ENCODE measurements at regions not wholly inside any gene's neighbourhood (a gene's known extent, or its start where the extent isn't known, plus 50 kb on each side); places are given as distances from the start of the nearest gene placed in this dataset.
"Not testable (repeated sequence)": the region's sequence is repeated elsewhere in the genome, so short reads cannot be mapped to it uniquely, and the experiment has no call there.

DNA sequence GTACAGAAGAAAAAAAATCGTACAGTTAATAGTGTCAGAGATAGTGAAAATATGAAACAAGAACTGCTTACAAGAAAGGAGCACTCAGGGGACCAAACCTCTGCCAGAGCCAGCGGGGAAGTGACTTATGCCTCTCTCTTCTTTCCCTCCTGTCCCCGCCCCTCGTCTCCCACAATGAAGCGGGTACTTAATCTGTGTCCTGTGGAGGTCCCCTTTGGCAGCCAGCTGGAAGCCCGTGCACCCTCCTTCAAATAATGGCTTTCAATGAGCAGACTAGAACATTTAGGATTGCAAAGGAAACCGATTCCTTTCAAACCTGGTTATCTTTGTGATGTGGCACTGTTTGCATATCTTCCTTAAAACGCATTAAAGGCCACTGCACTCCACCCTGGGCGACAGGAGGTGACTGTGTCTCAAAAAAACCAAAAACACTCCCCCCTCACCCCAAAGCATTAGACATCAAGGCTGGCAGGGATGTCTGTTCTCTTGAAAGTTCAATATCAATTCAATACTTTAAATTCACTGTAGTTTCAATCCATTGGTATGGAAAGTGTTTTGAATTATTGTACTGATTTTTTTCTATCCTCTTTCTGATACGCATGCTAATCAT is 51.7 kb downstream of the PPIAL4C start:
- DNase-seq (ENCODE audit: low read depth in 3 of 3, low spot score in 2 of 3): not testable (repeated sequence)

DNA sequence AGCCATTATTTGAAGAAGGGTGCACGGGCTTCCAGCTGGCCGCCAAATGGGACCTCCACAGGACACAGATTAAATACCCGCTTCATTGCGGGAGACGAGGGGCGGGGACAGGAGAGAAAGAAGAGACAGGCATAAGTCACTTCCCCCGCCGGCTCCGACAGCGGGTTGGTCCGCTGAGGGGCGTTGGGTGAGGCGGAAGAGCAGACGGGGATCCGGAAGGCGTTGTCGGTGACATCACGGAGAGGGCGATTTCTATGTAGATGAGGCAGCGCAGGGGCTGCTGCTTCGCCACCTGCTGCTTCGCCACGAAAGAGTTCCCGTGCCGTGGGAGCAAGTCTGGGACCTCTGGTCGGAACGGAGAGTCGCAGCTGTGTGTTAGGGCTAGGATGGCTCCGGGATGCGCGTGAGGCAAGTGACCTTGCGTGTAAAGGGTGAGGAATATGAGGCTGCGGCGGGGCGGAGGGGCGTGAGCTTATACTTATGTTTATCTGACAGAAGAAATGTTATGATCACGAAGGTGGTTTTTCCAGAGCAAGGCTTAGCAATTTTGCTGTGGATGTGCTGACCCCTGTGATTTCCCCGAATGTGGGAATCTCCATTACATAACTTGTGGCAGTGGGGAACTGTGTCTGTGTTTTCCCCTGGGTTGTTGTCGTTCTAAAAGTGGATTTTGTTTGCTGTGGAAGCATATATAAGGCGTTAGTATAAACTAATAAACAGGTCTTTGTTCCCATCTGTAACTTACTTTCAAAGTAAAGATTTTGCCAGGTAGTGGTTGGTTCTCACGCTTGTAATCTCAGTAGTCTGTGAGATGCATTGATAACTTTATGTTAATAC is 52.9 kb downstream of the PPIAL4C start:
- DNase-seq (ENCODE audit: low read depth in 3 of 3, low spot score in 2 of 3): peak; percentile 47 to 67 (median 61)

DNA sequence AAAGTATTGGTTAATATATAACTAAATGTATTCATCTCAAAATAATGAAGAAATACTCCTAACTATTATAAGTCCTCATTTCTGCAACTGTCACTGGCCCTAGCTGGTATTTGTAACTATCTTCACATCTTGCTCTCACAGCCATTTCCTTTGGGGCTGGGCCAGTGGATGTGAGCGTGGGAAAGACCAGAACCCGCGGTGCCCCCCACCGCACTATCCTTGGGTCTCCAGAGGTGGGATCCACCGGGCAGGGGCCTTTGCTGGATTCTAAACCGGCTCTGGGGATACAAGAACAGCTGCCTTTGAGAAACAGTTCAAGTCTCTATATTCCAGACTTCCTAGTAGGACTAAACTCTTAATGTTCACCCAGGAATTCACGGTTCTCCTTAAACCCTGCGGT is 54.8 kb downstream of the PPIAL4C start:
- DNase-seq (ENCODE audit: low read depth in 3 of 3, low spot score in 2 of 3): not testable (repeated sequence)

DNA sequence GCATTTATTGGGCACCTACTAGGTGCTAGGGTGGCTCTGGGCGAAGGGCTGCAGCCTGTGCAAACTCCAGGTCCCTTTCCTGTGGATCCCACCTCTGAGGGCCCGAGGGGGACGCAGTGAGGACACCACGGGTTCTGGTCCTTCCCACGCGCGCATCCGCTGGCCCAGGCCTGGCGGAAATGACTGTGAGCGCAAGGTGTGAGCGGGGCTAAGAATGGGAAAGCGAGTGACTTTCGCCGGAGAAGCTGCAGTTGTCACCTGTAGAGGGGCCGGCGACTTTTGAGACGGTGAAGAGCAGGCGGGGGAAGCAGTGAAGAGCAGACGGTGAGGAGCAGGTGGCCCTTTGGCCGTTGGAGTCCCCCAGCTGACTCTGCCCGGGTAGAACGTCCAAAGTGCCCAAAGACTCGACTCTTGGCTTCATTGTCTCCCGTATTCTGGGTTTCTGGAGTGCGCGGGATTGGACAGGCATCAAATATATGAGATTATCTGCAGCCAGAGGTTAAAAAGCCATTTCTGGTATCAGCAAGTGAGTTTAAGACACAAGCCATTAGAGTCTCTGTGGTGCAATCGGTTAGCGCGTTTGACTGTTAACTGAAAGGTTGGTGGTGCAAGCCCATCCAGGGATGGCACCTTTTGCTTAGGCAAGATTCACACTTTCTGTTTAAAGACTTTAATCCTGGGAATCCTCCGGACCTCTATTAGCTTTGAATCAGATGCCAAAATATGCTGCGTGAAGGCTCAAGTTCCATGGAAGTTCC is 55.4 kb downstream of the PPIAL4C start:
- DNase-seq (ENCODE audit: low read depth in 3 of 3, low spot score in 2 of 3): not testable (repeated sequence)

DNA sequence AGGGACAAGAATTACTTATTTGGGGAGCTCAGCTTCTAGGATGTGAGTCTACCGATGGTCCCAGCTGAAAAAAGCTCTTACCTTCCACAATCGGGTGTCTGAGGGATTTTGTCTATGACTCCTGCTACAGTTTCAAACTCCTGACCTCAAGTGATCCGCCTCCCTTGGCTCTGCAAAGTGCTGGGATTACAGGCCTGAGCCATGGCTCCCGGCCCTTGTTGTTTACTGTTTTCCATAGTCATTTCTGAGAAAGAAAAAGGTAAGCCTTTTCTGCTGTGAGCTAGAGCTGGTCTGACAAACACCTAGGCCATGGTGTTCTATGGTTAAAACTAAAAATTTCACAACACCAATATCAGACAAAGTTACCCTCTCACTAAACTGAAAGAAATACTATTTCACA is 57.5 kb downstream of the PPIAL4C start:
- DNase-seq (ENCODE audit: low read depth in 3 of 3, low spot score in 2 of 3): not testable (repeated sequence)

DNA sequence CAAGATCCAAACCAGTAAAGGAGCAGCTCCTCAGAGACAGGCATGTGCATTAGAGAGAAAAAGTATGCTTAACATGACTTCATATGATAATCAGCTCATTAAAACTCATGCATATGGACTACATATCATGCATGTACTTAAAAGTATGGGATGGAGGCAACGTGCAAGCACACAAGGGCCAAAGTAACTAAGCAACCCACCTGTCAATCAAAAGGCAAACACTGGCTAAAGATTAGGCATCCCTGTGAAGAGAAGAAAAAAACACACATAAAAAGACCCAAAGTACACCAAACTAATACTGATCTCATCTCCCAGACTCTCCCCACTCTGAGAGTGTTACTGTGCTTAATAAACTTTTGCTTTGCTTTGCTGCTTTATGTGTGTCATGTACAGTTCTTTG is 61.2 kb downstream of the PPIAL4C start:
- DNase-seq (ENCODE audit: low read depth in 3 of 3, low spot score in 2 of 3): not testable (repeated sequence)

DNA sequence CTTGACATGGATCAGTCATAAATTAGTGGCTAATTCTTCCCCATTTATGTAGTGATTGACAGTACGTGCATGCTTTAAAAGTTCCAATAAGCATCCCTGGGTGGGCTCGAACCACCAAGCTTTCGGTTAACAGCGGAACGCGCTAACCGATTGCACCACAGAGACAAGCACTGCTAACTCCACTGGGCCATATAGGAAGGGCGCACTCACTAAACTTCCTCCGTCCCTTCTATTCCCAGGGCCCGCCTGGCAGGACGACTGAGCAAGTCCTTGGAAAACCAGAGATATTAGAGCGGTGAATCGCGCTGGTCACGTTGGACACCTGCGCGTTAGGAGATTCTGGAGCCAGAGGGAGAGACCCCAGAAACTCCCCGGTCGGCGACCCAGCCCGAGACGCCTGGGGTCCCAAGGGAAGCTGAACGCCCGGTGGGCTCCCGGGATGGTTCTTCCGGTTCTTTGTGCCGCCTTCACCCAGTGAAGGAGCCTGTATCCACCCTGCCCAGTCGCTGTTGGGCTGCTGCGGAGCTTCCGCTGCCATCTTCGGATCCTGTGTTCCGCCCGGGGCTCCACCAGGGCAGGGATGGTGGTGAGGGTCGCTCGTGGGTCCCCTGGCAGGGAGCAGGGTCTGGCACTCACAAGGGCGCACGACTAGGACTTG is 62.8 kb downstream of the PPIAL4C start:
- not testable (repeated sequence) for DNase-seq (ENCODE audit: low read depth in 3 of 3, low spot score in 2 of 3)

DNA sequence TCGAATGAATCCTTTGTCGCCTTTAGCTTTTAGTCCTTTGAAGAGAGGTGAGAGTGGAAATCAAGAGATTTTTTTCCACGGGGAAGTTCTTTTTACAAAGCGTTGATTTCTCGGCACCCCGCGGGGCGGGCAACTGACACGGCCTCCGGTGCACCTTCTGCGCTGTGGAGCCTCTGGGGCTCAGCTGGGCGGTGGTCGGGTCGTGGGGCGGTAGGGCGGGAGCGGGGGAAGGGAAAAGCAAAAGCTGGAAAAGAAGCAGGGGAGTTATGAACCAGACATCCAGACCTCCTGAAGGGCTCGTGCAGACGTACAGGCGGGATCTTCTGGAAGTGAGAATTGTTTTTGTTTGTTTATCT is 63.3 kb downstream of the PPIAL4C start:
- not testable (repeated sequence) for DNase-seq (ENCODE audit: low read depth in 3 of 3, low spot score in 2 of 3)

DNA sequence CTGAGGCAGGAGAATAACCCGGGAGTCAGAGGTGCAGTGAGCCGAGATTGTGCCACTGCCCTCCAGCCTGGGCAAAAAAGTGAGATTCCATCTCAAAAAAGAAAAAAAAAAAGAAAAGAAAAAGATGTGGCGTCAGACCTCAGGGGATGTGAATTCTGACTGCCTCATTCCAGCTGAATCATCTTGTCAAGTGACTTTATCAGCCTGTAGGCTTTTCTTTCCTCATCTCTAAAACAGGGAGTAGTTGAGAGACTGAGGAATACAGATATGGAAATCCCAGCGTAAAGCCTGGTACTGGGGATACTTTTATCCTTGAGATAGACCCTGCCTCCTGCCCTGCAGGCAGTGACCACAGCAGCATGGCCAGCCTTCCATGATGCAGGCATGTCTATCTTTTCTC is 74.1 kb downstream of the PPIAL4C start:
- DNase-seq (ENCODE audit: low read depth in 3 of 3, low spot score in 2 of 3): not testable (repeated sequence)

DNA sequence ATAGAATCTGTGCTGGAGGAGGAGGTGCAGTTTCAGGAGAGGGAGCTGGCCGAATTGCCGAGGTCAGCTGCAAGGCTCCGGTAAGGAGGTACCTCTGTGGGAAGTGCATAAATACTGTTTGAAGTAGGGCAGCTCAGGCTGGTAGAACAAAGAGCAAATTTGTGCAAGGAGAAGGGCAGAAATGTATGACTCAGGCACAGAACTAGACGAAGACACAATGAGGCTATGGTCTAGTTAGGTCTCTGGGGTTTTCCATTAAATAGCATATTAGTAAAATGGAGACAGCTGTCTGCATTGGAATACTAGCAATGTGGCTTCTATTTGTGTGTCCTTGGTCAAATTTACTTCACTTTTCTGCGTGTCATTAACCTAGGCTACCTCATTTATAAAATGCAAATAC is 74.5 kb downstream of the PPIAL4C start:
- DNase-seq (ENCODE audit: low read depth in 3 of 3, low spot score in 2 of 3): not testable (repeated sequence)

DNA sequence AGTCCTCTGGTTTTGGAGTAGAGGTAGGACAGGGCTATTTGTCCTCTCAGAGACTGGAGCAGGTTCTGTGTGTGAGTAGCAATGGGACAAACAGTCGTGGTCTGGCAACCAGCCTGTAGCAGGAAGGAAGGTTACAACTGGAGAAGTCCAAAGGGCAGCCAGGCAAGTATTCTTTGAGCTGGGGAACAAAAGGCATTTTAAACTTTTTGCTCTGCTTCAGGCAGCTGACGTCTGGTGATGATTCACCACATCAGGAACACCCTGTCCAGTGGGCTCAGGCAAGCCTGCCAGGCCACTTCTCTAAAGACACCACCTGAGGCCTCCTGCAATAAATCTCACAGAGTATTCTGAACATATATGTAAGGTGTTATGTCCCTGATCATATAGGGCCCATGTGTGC is 81.0 kb downstream of the PPIAL4C start:
- not testable (repeated sequence) for DNase-seq (ENCODE audit: low read depth in 3 of 3, low spot score in 2 of 3)

DNA sequence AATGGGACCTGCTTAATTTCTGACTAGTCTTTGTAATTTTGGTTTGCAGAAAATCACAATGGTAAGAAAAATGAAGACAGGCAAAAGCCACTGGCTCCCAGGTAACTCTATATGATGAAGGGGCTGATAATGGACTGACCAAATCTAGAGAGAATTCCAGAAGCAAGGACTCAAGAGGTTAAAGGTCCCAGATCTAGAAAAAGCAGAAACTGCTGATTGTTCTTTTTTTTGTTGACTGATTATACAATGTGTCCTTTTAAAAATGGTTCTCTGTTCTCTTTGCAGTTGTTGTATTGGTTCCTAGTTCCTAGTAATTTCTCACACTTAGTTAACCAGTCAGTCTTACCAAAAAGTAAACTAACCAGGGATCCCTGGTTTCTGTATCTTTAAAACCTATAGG is 81.4 kb downstream of the PPIAL4C start:
- not testable (repeated sequence) for DNase-seq (ENCODE audit: low read depth in 3 of 3, low spot score in 2 of 3)

DNA sequence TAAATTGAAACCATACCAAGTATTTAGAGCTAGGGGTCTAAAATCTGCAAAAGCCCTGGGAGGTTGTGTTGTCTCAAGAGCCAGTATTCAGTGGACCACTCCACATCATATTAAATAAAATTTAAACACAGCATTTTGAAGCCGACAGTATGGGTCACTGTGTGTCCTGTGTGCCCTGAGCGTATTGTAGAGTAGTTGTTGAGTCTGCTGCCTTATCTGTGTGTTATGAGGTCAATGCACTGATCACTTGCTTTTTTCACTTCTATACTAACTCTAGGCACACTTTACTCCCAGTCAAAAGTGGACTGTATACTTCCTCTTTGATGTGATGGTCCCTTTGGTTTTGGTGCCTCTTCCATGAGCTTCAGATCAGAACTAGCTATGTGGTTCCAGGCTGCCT is 81.9 kb downstream of the PPIAL4C start:
- DNase-seq (ENCODE audit: low read depth in 3 of 3, low spot score in 2 of 3): not testable (repeated sequence)

DNA sequence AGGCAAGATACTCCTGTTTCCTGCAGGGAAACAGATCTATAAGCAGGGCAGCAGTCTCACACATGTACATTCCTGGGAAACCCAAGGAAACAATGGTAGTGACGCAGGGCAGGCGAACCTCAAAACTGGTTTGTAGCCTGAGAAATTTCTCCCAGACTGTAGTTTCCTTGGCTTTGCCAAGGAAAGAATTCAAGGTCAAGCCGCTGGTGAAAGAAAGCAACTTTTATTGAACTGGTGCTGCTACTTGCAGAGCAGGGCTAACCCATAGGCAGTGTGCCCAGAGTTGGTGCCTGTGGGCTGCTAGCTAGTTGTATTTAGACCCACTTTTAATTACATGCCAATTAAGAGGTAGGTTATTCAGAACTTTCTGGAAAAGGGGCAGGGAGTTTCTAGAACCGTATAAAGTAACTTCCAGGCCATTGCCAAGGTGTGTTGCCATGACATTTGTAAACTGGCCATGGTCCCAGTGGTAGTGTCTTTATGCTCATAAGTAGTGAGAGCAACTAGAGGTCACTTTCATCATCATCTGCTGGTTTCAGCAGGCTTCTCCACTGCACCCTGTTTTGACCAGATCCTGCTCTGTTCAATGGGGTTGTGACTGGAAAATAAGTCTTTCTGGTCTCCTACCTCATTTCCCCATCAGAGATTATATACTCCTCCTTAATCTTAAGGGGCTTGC is 89.7 kb downstream of the PPIAL4C start:
- not testable (repeated sequence) for DNase-seq (ENCODE audit: low read depth in 3 of 3, low spot score in 2 of 3)

DNA sequence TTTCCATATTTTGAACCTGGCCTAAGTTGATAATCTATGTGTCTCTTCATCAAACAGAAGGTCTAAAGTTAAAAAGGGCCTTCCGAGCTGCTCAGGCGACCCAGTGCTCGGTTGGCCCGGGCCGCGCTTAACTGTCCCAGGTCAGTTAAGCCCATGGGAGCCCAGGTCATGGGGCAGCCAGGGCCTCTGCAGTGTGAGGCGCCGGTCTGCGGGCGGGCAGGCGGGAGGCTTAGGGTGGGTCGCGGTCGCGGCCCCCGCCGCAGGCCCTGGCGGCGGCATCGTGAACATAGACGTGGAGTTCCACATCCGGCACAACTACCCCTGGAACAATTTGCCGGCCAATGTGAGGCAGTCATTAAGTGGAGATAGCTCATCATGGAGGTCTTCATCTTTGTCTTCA is 91.3 kb downstream of the PPIAL4C start:
- not testable (repeated sequence) for DNase-seq (ENCODE audit: low read depth in 3 of 3, low spot score in 2 of 3)

DNA sequence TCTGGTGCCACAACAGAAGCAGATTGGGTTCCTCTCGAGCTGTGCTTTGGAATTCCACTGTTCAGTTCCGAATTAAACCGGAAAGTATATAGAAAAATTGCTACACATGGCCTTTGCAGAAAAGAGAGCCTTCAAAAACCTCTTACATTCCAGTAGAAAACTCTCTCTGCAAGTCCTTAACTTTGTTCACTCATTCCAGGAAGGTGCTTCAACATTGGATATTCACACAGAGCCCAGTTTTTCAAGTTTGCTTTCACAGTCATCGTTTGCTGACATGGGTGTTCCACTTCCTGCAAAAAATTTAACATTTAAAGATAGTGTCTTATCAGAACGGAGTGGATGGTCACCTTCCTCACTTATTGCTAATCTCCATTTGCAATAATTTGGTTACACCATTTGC is 93.7 kb downstream of the PPIAL4C start:
- DNase-seq (ENCODE audit: low read depth in 3 of 3, low spot score in 2 of 3): not testable (repeated sequence)

DNA sequence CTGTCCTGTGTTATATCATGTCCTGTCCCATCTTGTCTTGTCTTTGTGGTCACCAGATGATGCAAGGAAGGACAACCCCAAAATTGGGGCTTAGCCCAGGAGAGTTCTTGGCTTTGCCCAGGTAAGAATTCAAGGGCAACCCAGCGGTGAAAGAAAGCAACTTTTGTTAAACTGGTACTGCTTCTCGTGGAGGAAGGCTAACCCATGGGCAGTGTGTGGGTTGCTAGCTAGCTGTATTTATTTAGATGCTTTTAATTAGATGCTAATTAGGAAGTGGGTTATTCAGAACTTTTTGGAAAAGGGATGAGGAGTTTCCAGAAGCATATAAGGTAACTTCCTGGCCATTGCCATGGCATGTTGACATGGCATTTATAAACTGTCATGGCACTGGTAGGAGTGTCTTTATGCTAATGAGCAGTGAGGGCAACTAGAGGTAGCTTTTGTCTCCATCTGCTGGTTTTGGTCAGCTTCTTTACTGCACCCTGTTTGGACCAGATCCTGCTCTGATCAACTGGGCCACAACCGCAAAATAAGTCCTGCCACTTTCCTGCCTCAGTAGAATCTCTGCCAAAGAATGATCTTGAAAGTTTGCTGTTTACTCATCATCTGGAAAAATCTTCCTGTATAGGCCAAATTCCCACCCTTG is 95.8 kb upstream of the FCGR1A start:
- DNase-seq (ENCODE audit: low read depth in 3 of 3, low spot score in 2 of 3): not testable (repeated sequence)

DNA sequence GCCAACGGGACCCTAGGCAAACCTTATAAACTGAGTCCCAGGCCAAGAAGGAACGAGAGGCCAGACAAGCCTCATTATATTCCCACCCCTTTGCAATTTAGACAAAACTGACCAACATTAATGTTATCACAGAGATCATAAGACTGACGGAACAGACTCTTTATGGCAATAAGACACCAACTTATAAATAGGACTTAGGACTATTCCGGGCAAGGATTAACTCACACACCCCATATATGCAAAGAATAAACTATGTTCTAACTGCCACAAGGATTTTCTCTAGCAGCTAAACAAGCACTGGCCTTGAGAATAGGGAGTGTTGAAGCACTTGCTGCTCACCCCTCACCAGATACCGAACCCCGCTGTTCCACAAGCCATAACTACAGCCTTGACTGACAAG is 91.1 kb upstream of the FCGR1A start:
- not testable (repeated sequence) for DNase-seq (ENCODE audit: low read depth in 3 of 3, low spot score in 2 of 3)

DNA sequence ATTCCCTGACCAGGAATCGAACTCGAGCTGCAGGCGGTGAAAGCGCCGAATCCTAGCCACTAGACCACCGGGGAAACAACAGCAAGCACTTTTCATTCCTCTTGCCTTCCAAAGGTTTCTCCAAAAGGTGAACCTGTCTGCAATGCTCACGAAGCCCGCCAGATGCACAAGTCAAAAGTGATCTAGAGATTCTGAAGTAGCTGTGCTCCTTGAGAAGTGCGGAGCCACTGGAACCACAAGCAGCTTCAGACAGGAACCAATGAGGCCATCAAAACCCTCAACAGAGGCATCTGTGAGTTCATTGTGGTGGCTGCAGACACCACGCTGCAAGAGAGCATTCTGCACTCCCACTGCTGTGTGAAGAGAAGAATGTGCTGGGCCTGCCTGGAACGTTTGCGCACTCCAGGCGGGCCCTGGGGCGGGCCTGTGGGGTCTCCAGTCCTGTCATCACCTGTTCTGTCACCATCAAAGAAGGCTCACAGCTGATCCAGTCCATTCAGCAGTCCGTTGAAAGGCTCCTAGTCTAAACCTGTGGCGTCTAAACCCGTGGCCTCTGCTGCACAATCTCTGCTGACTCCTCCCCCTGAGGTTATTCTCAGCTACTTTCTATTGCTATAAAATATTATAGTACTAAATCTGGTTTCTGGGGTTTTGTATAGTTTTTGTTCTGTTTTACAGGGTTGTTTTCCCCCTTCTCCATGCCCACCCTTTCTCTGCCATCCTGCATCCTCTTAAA is 89.5 kb upstream of the FCGR1A start:
- not testable (repeated sequence) for DNase-seq (ENCODE audit: low read depth in 3 of 3, low spot score in 2 of 3)

Data from right renal cortex interstitium (tissue), 3 donors.